B cell (primary cell): ENCODE measurements at regions not wholly inside any gene's neighbourhood (a gene's known extent, or its start where the extent isn't known, plus 50 kb on each side); places are given as distances from the start of the nearest gene placed in this dataset.

Experiments
- EZH2 ChIP-seq: IDR thresholded peaks from 2 replicates; pipeline ENCODE4 v1.6.1; 2012; ENCODE audit warnings: borderline replicate concordance, low read depth, mild to moderate bottlenecking, moderate library complexity, low read length; ENCODE audit not compliant: insufficient read depth, poor library complexity, severe bottlenecking
- TF ChIP-seq, protein P1 (sequence below): fragments of 200-600 bp; IDR thresholded peaks from one replicate; pipeline ENCODE4 v1.8.0; 2022; ENCODE audit warnings: antibody characterized with exemption, mild to moderate bottlenecking

DNA sequence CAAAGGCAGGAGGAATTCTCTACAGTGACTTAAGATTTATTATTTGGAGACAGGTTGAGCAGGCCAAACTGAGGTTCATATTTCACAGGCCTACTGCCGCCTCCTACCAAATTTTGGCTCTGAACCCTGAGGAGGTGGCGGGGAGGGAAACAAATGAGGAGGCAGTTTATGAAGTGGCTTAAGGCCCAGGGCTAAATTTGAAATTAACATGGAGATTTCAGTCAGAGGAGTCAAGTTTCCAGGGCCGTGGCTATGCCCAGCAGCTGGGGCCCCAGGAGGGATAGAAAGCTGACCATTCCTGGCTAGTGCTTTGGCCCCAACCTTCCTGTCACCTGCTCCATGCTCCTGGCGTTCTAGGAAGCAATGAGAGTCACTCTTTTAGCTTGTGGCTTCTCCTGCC is 73.4 kb upstream of the ARHGAP36 start:
- TF ChIP-seq, protein P1, sequence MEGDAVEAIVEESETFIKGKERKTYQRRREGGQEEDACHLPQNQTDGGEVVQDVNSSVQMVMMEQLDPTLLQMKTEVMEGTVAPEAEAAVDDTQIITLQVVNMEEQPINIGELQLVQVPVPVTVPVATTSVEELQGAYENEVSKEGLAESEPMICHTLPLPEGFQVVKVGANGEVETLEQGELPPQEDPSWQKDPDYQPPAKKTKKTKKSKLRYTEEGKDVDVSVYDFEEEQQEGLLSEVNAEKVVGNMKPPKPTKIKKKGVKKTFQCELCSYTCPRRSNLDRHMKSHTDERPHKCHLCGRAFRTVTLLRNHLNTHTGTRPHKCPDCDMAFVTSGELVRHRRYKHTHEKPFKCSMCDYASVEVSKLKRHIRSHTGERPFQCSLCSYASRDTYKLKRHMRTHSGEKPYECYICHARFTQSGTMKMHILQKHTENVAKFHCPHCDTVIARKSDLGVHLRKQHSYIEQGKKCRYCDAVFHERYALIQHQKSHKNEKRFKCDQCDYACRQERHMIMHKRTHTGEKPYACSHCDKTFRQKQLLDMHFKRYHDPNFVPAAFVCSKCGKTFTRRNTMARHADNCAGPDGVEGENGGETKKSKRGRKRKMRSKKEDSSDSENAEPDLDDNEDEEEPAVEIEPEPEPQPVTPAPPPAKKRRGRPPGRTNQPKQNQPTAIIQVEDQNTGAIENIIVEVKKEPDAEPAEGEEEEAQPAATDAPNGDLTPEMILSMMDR: no peak
- TF ChIP-seq EZH2: no peak
